ENCODE measurements at regions not wholly inside any gene's neighbourhood (a gene's known extent, or its start where the extent isn't known, plus 50 kb on each side); places are given as distances from the start of the nearest gene placed in this dataset.
A peak's percentile ranks its signal among the peaks of the same experiment; 100 is the strongest.

GRCh38 chr2:19846567-19846966 lies 55.2 kb downstream of the TTC32 start:
- no peak for DNase-seq

GRCh38 chr2:19846030-19846429 lies 55.8 kb downstream of the TTC32 start:
- no peak for DNase-seq

- DNase-seq = no peak
These were observed 56.4 kb downstream of the TTC32 start for GRCh38 chr2:19845323-19845920.

- no peak for DNase-seq
These were observed 57.0 kb downstream of the TTC32 start for GRCh38 chr2:19844750-19845149.

- no peak for DNase-seq
These were observed 57.7 kb downstream of the TTC32 start for GRCh38 chr2:19843992-19844515.

- no peak for DNase-seq
These were observed 59.7 kb downstream of the TTC32 start for GRCh38 chr2:19841918-19842693.

- DNase-seq = no peak
These were observed 62.3 kb downstream of the TTC32 start for GRCh38 chr2:19839438-19839837.

GRCh38 chr2:19838616-19839015 lies 63.2 kb downstream of the TTC32 start:
- DNase-seq = no peak

GRCh38 chr2:19837235-19837766 lies 64.5 kb downstream of the TTC32 start:
- no peak for DNase-seq

GRCh38 chr2:19835781-19836281 lies 66.0 kb downstream of the TTC32 start:
- DNase-seq = no peak

- DNase-seq = no peak
These were observed 67.8 kb downstream of the TTC32 start for GRCh38 chr2:19833978-19834377.

- no peak for DNase-seq
These were observed 72.1 kb downstream of the TTC32 start for GRCh38 chr2:19829672-19830071.

GRCh38 chr2:19826874-19827273 lies 74.9 kb downstream of the TTC32 start:
- DNase-seq = no peak

GRCh38 chr2:19823507-19823906 lies 78.3 kb downstream of the TTC32 start:
- DNase-seq = no peak

GRCh38 chr2:19819097-19820065 lies 82.4 kb downstream of the TTC32 start:
- peak; percentile 58 for DNase-seq

- DNase-seq = no peak
These were observed 83.2 kb downstream of the TTC32 start for GRCh38 chr2:19818543-19818942.

- DNase-seq = no peak
These were observed 83.7 kb downstream of the TTC32 start for GRCh38 chr2:19818039-19818438.

- DNase-seq = no peak
These were observed 86.0 kb downstream of the TTC32 start for GRCh38 chr2:19815746-19816145.

- DNase-seq = no peak
These were observed 89.6 kb downstream of the TTC32 start for GRCh38 chr2:19812166-19812565.

- no peak for DNase-seq
These were observed 90.6 kb downstream of the TTC32 start for GRCh38 chr2:19811186-19811585.

GRCh38 chr2:19810637-19811036 lies 91.1 kb downstream of the TTC32 start:
- no peak for DNase-seq

- DNase-seq = no peak
These were observed 91.6 kb downstream of the TTC32 start for GRCh38 chr2:19810148-19810547.

All from fibroblast of skin of abdomen (primary cell).